ENCODE measurements at regions not wholly inside any gene's neighbourhood (a gene's known extent, or its start where the extent isn't known, plus 50 kb on each side); places are given as distances from the start of the nearest gene placed in this dataset.

- CTCF ChIA-PET: no interaction called here
- TF ChIP-seq CTBP1 (IDR thresholded peaks at IDR 0.05; ENCODE audit: borderline replicate concordance) (no peak), HDGF (IDR thresholded peaks at IDR 0.05; ENCODE audit: borderline replicate concordance) (no peak), FOXA1 (IDR thresholded peaks at IDR 0.05) (no peak), ARNT (IDR thresholded peaks at IDR 0.05) (no peak), ELF4 (IDR thresholded peaks at IDR 0.05) (no peak), SUZ12 (IDR thresholded peaks at IDR 0.05) (no peak), L3MBTL2 (conservative IDR thresholded peaks at IDR 0.05) (no peak), TARDBP (IDR thresholded peaks at IDR 0.05) (no peak), SP1 (IDR thresholded peaks at IDR 0.05) (no peak), NFRKB (IDR thresholded peaks at IDR 0.05) (no peak), PKNOX1 (IDR thresholded peaks at IDR 0.05) (no peak), FOXM1 (IDR thresholded peaks at IDR 0.05; ENCODE audit: borderline replicate concordance) (no peak), LEF1 (IDR thresholded peaks at IDR 0.05; ENCODE audit: borderline replicate concordance) (no peak), BHLHE40 (IDR thresholded peaks at IDR 0.05; ENCODE audit: borderline replicate concordance) (no peak), ZNF384 (IDR thresholded peaks at IDR 0.05) (no peak), FOXK2 (IDR thresholded peaks at IDR 0.05) (no peak)
- POLR2A ChIA-PET: no interaction called here
- no peak for DNase-seq (ENCODE audit: extremely low spot score)
Observed at GRCh38 chr11:45481026-45481425, 184.4 kb downstream of the CHST1 start.

GRCh38 chr11:45477588-45477987 lies 187.8 kb downstream of the CHST1 start:
- TF ChIP-seq HDGF (IDR thresholded peaks at IDR 0.05; ENCODE audit: borderline replicate concordance) (no peak), PKNOX1 (IDR thresholded peaks at IDR 0.05) (no peak), TARDBP (IDR thresholded peaks at IDR 0.05) (no peak), ARNT (IDR thresholded peaks at IDR 0.05) (no peak), ZNF384 (IDR thresholded peaks at IDR 0.05) (no peak), FOXA1 (IDR thresholded peaks at IDR 0.05) (no peak), SUZ12 (IDR thresholded peaks at IDR 0.05) (no peak), ELF4 (IDR thresholded peaks at IDR 0.05) (no peak), FOXM1 (IDR thresholded peaks at IDR 0.05; ENCODE audit: borderline replicate concordance) (no peak), LEF1 (IDR thresholded peaks at IDR 0.05; ENCODE audit: borderline replicate concordance) (no peak), BHLHE40 (IDR thresholded peaks at IDR 0.05; ENCODE audit: borderline replicate concordance) (no peak), SP1 (IDR thresholded peaks at IDR 0.05) (no peak), CTBP1 (IDR thresholded peaks at IDR 0.05; ENCODE audit: borderline replicate concordance) (no peak), NFRKB (IDR thresholded peaks at IDR 0.05) (no peak)
- no peak for DNase-seq (ENCODE audit: extremely low spot score)
- ChIA-PET CTCF (no interaction called here), POLR2A (no interaction called here)

GRCh38 chr11:45476126-45476525 lies 189.3 kb downstream of the CHST1 start:
- ChIA-PET CTCF (no interaction called here), POLR2A (no interaction called here)
- TF ChIP-seq FOXK2 (IDR thresholded peaks at IDR 0.05) (no peak), NFRKB (IDR thresholded peaks at IDR 0.05) (no peak), SUZ12 (IDR thresholded peaks at IDR 0.05) (no peak)
- no peak for DNase-seq (ENCODE audit: extremely low spot score)

- TF ChIP-seq ARNT (IDR thresholded peaks at IDR 0.05) (no peak), ELF4 (IDR thresholded peaks at IDR 0.05) (no peak), L3MBTL2 (conservative IDR thresholded peaks at IDR 0.05) (no peak), SP1 (IDR thresholded peaks at IDR 0.05) (no peak), TARDBP (IDR thresholded peaks at IDR 0.05) (no peak), LEF1 (IDR thresholded peaks at IDR 0.05; ENCODE audit: borderline replicate concordance) (no peak), SUZ12 (IDR thresholded peaks at IDR 0.05) (no peak), NFRKB (IDR thresholded peaks at IDR 0.05) (no peak), FOXA1 (IDR thresholded peaks at IDR 0.05) (no peak), PKNOX1 (IDR thresholded peaks at IDR 0.05) (no peak)
- no peak for DNase-seq (ENCODE audit: extremely low spot score)
- ChIA-PET CTCF (no interaction called here), POLR2A (no interaction called here)
Observed at GRCh38 chr11:45475173-45475572, 189.0 kb upstream of the SYT13 start.

- POLR2A ChIA-PET: no interaction called here
- TF ChIP-seq TARDBP (IDR thresholded peaks at IDR 0.05): no peak
- TF ChIP-seq HDGF (IDR thresholded peaks at IDR 0.05; ENCODE audit: borderline replicate concordance): no peak
- TF ChIP-seq FOXA1 (IDR thresholded peaks at IDR 0.05): no peak
- TF ChIP-seq SP1 (IDR thresholded peaks at IDR 0.05): no peak
- no peak for TF ChIP-seq FOXK2 (IDR thresholded peaks at IDR 0.05)
- TF ChIP-seq ZNF384 (IDR thresholded peaks at IDR 0.05): no peak
- TF ChIP-seq L3MBTL2 (conservative IDR thresholded peaks at IDR 0.05): no peak
- TF ChIP-seq SUZ12 (IDR thresholded peaks at IDR 0.05): no peak
- no peak for TF ChIP-seq CTBP1 (IDR thresholded peaks at IDR 0.05; ENCODE audit: borderline replicate concordance)
- TF ChIP-seq FOXM1 (IDR thresholded peaks at IDR 0.05; ENCODE audit: borderline replicate concordance): no peak
- CTCF ChIA-PET: no interaction called here
- DNase-seq (ENCODE audit: extremely low spot score): no peak
Observed at GRCh38 chr11:45473341-45473895, 187.3 kb upstream of the SYT13 start.

- ChIA-PET CTCF (no interaction called here), POLR2A (no interaction called here)
- no peak for DNase-seq (ENCODE audit: extremely low spot score)
- no peak for TF ChIP-seq SUZ12 (IDR thresholded peaks at IDR 0.05)
- TF ChIP-seq FOXM1 (IDR thresholded peaks at IDR 0.05; ENCODE audit: borderline replicate concordance): no peak
- no peak for TF ChIP-seq PKNOX1 (IDR thresholded peaks at IDR 0.05)
- TF ChIP-seq ELF4 (IDR thresholded peaks at IDR 0.05): no peak
- TF ChIP-seq FOXA1 (IDR thresholded peaks at IDR 0.05): no peak
- no peak for TF ChIP-seq NFRKB (IDR thresholded peaks at IDR 0.05)
- no peak for TF ChIP-seq BHLHE40 (IDR thresholded peaks at IDR 0.05; ENCODE audit: borderline replicate concordance)
- no peak for TF ChIP-seq ZNF384 (IDR thresholded peaks at IDR 0.05)
- no peak for TF ChIP-seq SP1 (IDR thresholded peaks at IDR 0.05)
- no peak for TF ChIP-seq ARNT (IDR thresholded peaks at IDR 0.05)
- TF ChIP-seq TARDBP (IDR thresholded peaks at IDR 0.05): no peak
- no peak for TF ChIP-seq FOXK2 (IDR thresholded peaks at IDR 0.05)
- no peak for TF ChIP-seq HDGF (IDR thresholded peaks at IDR 0.05; ENCODE audit: borderline replicate concordance)
- no peak for TF ChIP-seq L3MBTL2 (conservative IDR thresholded peaks at IDR 0.05)
- TF ChIP-seq LEF1 (IDR thresholded peaks at IDR 0.05; ENCODE audit: borderline replicate concordance): no peak
Observed at GRCh38 chr11:45472716-45473317, 186.7 kb upstream of the SYT13 start.
